Osteoblast (primary cell): ENCODE measurements at regions not wholly inside any gene's neighbourhood (a gene's known extent, or its start where the extent isn't known, plus 50 kb on each side); places are given as distances from the start of the nearest gene placed in this dataset.

ENCODE experiments used
- DNase-seq: peaks from one replicate; pipeline ENCODE4 v3.0.0; 2011; ENCODE audit warnings: low spot score, mixed read lengths; ENCODE audit not compliant: insufficient read length; ENCODE audit errors: missing footprints
- H2AFZ ChIP-seq: 2 replicates; pipeline ENCODE4 v1.6.0; 2011; ENCODE audit warnings: mild to moderate bottlenecking, low read length
- H3K27ac ChIP-seq: 2 replicates; pipeline ENCODE4 v1.5.1; 2011; ENCODE audit warnings: mild to moderate bottlenecking, low read depth, low read length, moderate library complexity
- H3K27me3 ChIP-seq: 2 replicates; pipeline ENCODE4 v1.6.0; 2012; ENCODE audit warnings: mild to moderate bottlenecking, control low read depth, inconsistent platforms, low read length, moderate library complexity; ENCODE audit not compliant: insufficient read depth
- H3K36me3 ChIP-seq: 2 replicates; pipeline ENCODE4 v1.5.1; 2011; ENCODE audit warnings: mild to moderate bottlenecking, low read length, control low read depth, moderate library complexity; ENCODE audit not compliant: insufficient read depth
- H3K4me1 ChIP-seq: 2 replicates; pipeline ENCODE4 v1.5.1; 2011; ENCODE audit warnings: mild to moderate bottlenecking, low read length, control low read depth, moderate library complexity; ENCODE audit not compliant: insufficient read depth
- H3K4me2 ChIP-seq: 2 replicates; pipeline ENCODE4 v1.6.0; 2011; ENCODE audit warnings: mild to moderate bottlenecking, low read length; ENCODE audit not compliant: insufficient read depth
- H3K4me3 ChIP-seq: fragments of 200-600 bp; sonication (generic); 3 replicates; pipeline ENCODE4 v1.5.1; 2012; ENCODE audit warnings: mild to moderate bottlenecking, low read length, inconsistent platforms; ENCODE audit not compliant: insufficient read depth
- H3K79me2 ChIP-seq: 2 replicates; pipeline ENCODE4 v1.6.0; 2012; ENCODE audit warnings: mild to moderate bottlenecking, low read length, control low read depth, inconsistent platforms; ENCODE audit not compliant: insufficient read depth
- H3K9me3 ChIP-seq: 2 replicates; pipeline ENCODE4 v1.5.1; 2011; ENCODE audit warnings: low read depth, low read length, control low read depth
- H4K20me1 ChIP-seq: 2 replicates; pipeline ENCODE4 v1.6.0; 2012; ENCODE audit warnings: mild to moderate bottlenecking, low read length, control low read depth; ENCODE audit not compliant: insufficient read depth
- CTCF ChIP-seq: IDR thresholded peaks from 2 replicates; pipeline ENCODE4 v1.5.1; 2011; ENCODE audit warnings: mild to moderate bottlenecking, low read depth, low read length, moderate library complexity; ENCODE audit errors: extremely low read depth

GRCh38 chr12:89861086-89861485, 152.4 kb upstream of the ATP2B1 start:
- Histone ChIP-seq H3K4me2 (no peak overlapping the region), H2AFZ (no peak overlapping the region), H3K4me3 (no peak overlapping the region), H3K27me3 (no peaks in the 10 kb centered on the region), H3K4me1 (peaks cover 16% of the 10 kb centered on the region), H3K27ac (no peak overlapping the region), H4K20me1 (no peaks in the 10 kb centered on the region), H3K36me3 (no peaks in the 10 kb centered on the region), H3K9me3 (no peaks in the 10 kb centered on the region), H3K79me2 (no peaks in the 10 kb centered on the region)
- no peak for DNase-seq
- TF ChIP-seq CTCF: no peak

- peaks cover 16% of the 10 kb centered on the region for H3K4me1 ChIP-seq
- H3K36me3 ChIP-seq: no peaks in the 10 kb centered on the region
- no peak overlapping the region for H3K4me3 ChIP-seq
- H3K27ac ChIP-seq: no peak overlapping the region
- H3K4me2 ChIP-seq: no peak overlapping the region
- H3K9me3 ChIP-seq: no peaks in the 10 kb centered on the region
- no peaks in the 10 kb centered on the region for H3K27me3 ChIP-seq
- H4K20me1 ChIP-seq: no peaks in the 10 kb centered on the region
- DNase-seq: no peak
- no peak for TF ChIP-seq CTCF
- H3K79me2 ChIP-seq: no peaks in the 10 kb centered on the region
- H2AFZ ChIP-seq: no peak overlapping the region
These were observed 151.0 kb upstream of the ATP2B1 start for GRCh38 chr12:89859508-89860220.

GRCh38 chr12:89858718-89859117, 150.1 kb upstream of the ATP2B1 start:
- Histone ChIP-seq H2AFZ (no peak overlapping the region), H3K27me3 (no peaks in the 10 kb centered on the region), H4K20me1 (no peaks in the 10 kb centered on the region), H3K4me1 (peaks cover 11% of the 10 kb centered on the region), H3K9me3 (no peaks in the 10 kb centered on the region), H3K4me2 (no peak overlapping the region), H3K4me3 (no peak overlapping the region), H3K79me2 (no peaks in the 10 kb centered on the region), H3K27ac (no peak overlapping the region), H3K36me3 (no peaks in the 10 kb centered on the region)
- no peak for TF ChIP-seq CTCF
- DNase-seq: no peak

- H3K9me3 ChIP-seq: no peaks in the 10 kb centered on the region
- no peak overlapping the region for H3K4me2 ChIP-seq
- H3K27ac ChIP-seq: no peak overlapping the region
- no peaks in the 10 kb centered on the region for H3K79me2 ChIP-seq
- no peak for DNase-seq
- H3K4me1 ChIP-seq: peaks cover 2% of the 10 kb centered on the region
- TF ChIP-seq CTCF: no peak
- no peaks in the 10 kb centered on the region for H3K36me3 ChIP-seq
- no peaks in the 10 kb centered on the region for H4K20me1 ChIP-seq
- no peak overlapping the region for H2AFZ ChIP-seq
- no peaks in the 10 kb centered on the region for H3K27me3 ChIP-seq
- no peak overlapping the region for H3K4me3 ChIP-seq
These were observed 149.1 kb upstream of the ATP2B1 start for GRCh38 chr12:89857652-89858274.
